C4-2B (cell line): ENCODE measurements at regions not wholly inside any gene's neighbourhood (a gene's known extent, or its start where the extent isn't known, plus 50 kb on each side); places are given as distances from the start of the nearest gene placed in this dataset.
A peak's percentile ranks its signal among the peaks of the same experiment; 100 is the strongest.

ENCODE experiments used
- H3K27ac ChIP-seq: fragments of 450-650 bp; 2 replicates; pipeline ENCODE4 v1.5.1; 2017
- ZFX ChIP-seq: fragments of 450-650 bp; IDR thresholded peaks from 2 replicates; pipeline ENCODE4 v1.6.1; 2017
- TF ChIP-seq, protein P1 (sequence below): fragments of 450-650 bp; conservative IDR thresholded peaks from 2 replicates; pipeline ENCODE4 v1.5.1; 2017; ENCODE audit warnings: mild to moderate bottlenecking

DNA sequence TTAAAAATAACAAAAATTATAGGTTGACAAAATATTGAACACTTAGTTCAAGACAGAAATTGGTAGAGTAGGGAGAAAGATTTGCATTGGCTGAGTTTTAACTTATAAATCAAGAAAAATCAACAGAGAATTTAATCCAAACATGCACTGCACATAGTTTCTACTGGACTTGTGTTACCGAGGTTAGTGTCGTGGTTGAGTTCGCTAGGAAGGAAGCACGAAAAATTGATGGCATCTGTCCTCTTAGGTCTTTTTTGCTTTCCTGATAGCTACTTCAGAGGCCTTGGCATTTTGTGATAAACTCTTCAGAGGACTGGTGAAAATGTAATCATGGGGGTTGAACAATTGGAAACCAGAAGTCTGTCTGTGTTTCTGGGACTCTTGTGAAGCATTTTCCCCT, 392.9 kb downstream of the NUAK1 start:
- H3K27ac ChIP-seq, result no peak overlapping the region
- TF ChIP-seq, protein P1, sequence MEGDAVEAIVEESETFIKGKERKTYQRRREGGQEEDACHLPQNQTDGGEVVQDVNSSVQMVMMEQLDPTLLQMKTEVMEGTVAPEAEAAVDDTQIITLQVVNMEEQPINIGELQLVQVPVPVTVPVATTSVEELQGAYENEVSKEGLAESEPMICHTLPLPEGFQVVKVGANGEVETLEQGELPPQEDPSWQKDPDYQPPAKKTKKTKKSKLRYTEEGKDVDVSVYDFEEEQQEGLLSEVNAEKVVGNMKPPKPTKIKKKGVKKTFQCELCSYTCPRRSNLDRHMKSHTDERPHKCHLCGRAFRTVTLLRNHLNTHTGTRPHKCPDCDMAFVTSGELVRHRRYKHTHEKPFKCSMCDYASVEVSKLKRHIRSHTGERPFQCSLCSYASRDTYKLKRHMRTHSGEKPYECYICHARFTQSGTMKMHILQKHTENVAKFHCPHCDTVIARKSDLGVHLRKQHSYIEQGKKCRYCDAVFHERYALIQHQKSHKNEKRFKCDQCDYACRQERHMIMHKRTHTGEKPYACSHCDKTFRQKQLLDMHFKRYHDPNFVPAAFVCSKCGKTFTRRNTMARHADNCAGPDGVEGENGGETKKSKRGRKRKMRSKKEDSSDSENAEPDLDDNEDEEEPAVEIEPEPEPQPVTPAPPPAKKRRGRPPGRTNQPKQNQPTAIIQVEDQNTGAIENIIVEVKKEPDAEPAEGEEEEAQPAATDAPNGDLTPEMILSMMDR, result no peak
- no peak for TF ChIP-seq ZFX

DNA sequence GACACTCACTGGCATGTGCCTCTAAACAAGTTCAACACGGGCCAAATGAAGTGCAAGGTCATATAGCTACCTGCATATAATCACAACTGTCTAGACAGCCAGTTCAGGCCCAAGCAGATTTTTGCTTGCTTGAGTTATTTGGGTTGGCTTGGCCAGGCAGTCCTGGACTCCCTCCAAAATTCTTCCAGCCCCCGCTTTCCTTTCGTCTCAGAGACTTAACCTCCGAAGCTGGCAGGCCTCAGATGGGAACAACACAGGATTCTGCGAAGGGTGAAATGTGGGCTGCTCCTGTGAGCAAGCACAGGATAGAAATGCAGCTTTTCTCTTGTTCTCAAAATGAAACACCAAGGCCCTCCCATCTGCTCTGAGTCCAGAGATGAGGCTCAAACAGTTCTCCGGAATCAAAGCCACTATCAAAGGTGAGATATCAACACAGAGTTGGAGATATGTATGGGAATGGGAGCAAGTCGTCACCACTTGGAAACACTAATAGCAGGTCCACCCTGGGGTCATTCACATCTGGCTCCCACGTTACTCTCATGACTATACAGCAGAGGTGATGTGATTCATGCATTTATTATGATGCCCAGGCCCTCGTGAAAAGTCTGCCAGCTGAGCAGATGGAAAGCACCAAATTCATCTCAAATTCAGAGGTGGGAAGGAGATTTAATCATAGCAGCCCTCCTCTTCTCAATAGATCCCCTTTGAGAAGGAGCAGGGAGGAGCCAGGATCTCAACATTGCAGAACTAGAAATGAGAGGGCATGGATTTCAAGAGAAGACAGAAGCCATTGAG, 389.8 kb downstream of the NUAK1 start:
- TF ChIP-seq ZFX, result no peak
- TF ChIP-seq, protein P1, result no peak
- no peak overlapping the region for H3K27ac ChIP-seq

DNA sequence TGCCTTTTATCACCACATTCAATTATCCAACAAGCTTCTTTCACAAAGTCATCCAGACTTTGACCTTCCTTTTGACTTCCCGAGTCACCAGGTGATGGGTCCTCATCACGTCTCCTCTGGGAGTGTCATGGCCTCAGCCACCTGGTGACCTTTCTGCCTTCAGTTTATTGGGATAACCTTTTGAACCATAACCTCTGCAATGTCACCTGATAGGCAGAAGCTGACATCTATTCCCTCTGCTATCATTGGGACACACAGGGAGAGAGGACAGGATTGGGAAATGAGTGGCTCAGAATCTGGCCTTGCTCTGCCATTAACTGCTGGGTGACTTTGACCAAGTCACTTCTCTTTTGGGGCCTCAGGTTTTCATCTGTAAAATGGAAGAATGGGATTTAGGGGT, 388.7 kb downstream of the NUAK1 start:
- no peak for TF ChIP-seq ZFX
- TF ChIP-seq, protein P1, result no peak
- no peak overlapping the region for H3K27ac ChIP-seq

DNA sequence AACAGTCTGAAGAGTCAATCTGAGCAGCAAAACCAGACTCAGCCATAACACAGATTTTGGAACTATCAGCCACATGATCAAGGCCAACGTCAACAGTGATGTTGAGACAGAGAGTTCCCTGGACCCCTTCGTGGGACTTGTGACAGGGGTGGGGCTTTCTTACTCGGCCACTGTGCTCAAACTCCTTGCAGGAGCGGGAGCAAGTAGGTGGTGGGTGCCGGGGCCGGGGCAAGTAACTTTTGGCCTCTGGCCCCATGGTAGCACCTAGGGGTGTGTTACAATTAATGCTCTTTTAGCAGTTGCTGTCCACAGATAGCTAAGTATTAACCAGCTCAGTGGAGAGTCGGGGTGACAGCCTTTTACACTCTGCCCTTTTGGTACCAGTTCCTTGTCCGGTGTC, 384.4 kb downstream of the NUAK1 start:
- TF ChIP-seq, protein P1, result no peak
- no peak for TF ChIP-seq ZFX
- no peak overlapping the region for H3K27ac ChIP-seq

DNA sequence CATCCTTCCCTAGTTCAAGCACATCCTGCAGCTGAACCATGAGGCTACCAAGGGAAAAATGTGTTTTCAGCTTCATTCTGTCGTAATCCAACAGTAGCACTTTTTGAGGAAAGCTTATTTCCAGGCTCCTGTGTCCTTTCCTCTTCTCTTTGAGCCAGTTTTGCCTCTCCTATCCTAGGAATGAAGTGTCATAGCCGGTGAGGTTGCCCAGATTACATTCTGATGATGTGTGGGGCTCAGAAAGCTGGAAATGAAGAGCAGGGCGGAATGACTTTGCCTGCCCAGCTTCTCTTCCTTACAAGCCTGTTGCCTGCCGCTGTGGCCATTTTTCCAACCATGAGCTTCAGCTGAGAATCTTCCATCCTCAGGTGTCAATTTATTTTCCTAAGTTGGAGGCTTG, 381.8 kb downstream of the NUAK1 start:
- no peak overlapping the region for H3K27ac ChIP-seq
- TF ChIP-seq, protein P1, result no peak
- TF ChIP-seq ZFX, result no peak

DNA sequence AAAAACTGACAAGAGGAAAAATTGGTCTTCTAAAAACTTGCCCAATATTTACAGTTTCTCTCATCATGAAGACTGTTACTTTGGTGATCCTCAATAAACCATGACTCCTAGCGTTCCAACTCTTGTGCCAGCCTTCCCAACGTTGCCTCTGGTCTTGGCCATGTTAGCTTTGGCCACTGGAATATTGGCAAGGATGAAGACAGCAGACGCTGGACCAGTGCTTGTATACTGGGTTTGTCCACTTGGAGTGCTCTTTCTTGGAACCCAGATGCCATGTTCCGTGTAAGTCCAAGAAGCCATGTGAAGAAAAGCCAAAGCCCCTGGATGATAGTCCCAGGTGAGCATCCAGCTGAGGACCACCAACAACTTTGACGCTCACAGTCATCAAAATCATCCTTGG, 379.6 kb downstream of the NUAK1 start:
- no peak for TF ChIP-seq ZFX
- TF ChIP-seq, protein P1, result 0 out of 2 replicates have a peak, but pooled peaks have one; percentile 12

DNA sequence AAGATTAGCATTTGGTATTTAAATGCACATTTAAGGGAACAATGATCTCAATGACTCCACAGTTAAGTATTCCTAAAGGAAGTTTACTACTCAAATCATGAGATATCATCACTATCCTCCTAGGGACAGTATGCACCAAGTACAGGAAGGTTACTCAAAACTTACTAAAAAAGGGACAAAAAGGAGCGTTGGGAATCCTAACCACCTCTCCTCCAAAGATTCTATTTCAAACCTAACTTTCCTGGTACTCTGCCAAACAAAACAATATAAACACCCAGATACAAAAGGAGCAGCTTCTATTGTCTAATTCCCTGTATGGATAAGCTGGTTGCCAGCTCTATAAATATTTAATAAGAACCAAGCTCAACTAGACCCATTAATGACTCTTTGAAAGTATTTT, 377.7 kb downstream of the NUAK1 start:
- no peak overlapping the region for H3K27ac ChIP-seq
- no peak for TF ChIP-seq ZFX
- TF ChIP-seq, protein P1, result no peak

More for the DNA sequence above, 379.6 kb downstream of the NUAK1 start:
- H3K27ac ChIP-seq, result no peak overlapping the region
